HCT116 (cell line): ENCODE measurements at regions not wholly inside any gene's neighbourhood (a gene's known extent, or its start where the extent isn't known, plus 50 kb on each side); places are given as distances from the start of the nearest gene placed in this dataset.

Experiments used
- ATAC-seq: fragments of 200-7000 bp; cut with Tn5 transposase; 2 replicates; pipeline ENCODE4 v1.9.1; 2020; ENCODE audit warnings: mild to moderate bottlenecking, moderate library complexity
- BruUV-seq: library from RNA; stranded (reverse); fragments of 400-500 nt; replicated peaks from 2 replicates; lab custom pipeline; 2021; lab: Mats Ljungman, UMichigan
- CTCF ChIA-PET: fragments of 300-600 bp; sonication (Branson Sonifier 250); formaldehyde crosslinking; loops from one replicate; lab custom pipeline; 2021; ENCODE audit warnings: antibody characterized with exemption; lab: Charles Lee
- POLR2A ChIA-PET: fragments of 300-600, 350-600 bp; sonication (Branson Sonifier 250); formaldehyde crosslinking; loops from one replicate; lab custom pipeline; 2021; ENCODE audit warnings: antibody characterized with exemption; lab: Charles Lee
- RAD21 ChIA-PET, 2 experiments: fragments of 300-600 bp; sonication (Branson Sonifier 250); formaldehyde crosslinking; loops; one replicate each; lab custom pipeline; 2023; ENCODE audit warnings: low total read pairs in 2 of 2; ENCODE audit not compliant: uncharacterized antibody in 2 of 2, unreplicated experiment in 2 of 2, low non-redundant PET in 1 of 2; lab: Charles Lee
- DNase-seq: peaks from one replicate; pipeline ENCODE4 v3.0.0-alpha.2; 2010; ENCODE audit warnings: low read depth, low spot score
- H2AFZ ChIP-seq: fragments of 200-600 bp; shearing (Covaris generic), sonication (generic); 2 replicates; pipeline ENCODE4 v1.6.1; 2017; ENCODE audit warnings: low read depth, mixed run types, mixed read lengths, antibody characterized with exemption, low read length; ENCODE audit not compliant: poor library complexity, severe bottlenecking
- H3K27ac ChIP-seq: 2 replicates; pipeline ENCODE4 v1.5.1; 2012; ENCODE audit warnings: low read depth, low read length
- H3K27me3 ChIP-seq: fragments of 200-600 bp; sonication (generic); 2 replicates; pipeline ENCODE4 v1.6.1; 2016; ENCODE audit warnings: mixed run types, low read length, mixed read lengths; ENCODE audit not compliant: insufficient read depth
- H3K36me3 ChIP-seq, 2 experiments: fragments of 200-500 bp in 1 of 2; fragments of 200-600 bp in 1 of 2; sonication (Bioruptor generic) in 1 of 2; sonication (generic) in 1 of 2; 2 replicates each; pipeline versions ENCODE4 v1.5.1 to v1.6.1; 2014 to 2016; ENCODE audit warnings: low read length in 2 of 2, inconsistent platforms in 1 of 2, mixed read lengths in 1 of 2, mixed run types in 1 of 2; ENCODE audit not compliant: insufficient read depth in 2 of 2, control insufficient read depth in 1 of 2
- H3K4me1 ChIP-seq, 2 experiments: fragments of 200-600 bp in 1 of 2; sonication (generic) in 1 of 2; 2 replicates each; pipeline versions ENCODE4 v1.5.1 to v1.6.1; 2012 to 2017; ENCODE audit warnings: low read length in 2 of 2, inconsistent platforms in 1 of 2, mild to moderate bottlenecking in 1 of 2, mixed read lengths in 1 of 2, mixed run types in 1 of 2, moderate library complexity in 1 of 2; ENCODE audit not compliant: insufficient read depth in 2 of 2, control insufficient read depth in 1 of 2
- H3K4me2 ChIP-seq: fragments of 200-600 bp; sonication (generic); 2 replicates; pipeline ENCODE4 v1.6.1; 2017; ENCODE audit warnings: mixed run types, low read length, mixed read lengths
- H3K4me3 ChIP-seq, 2 experiments: fragments of 200-600 bp in 1 of 2; sonication (generic) in 1 of 2; replicated peaks in 1 of 2; 2 replicates each; pipeline ENCODE4 v1.5.1; 2011 to 2016; ENCODE audit warnings: low read length in 2 of 2, control low read depth in 1 of 2, low read depth in 1 of 2, mild to moderate bottlenecking in 1 of 2, mixed read lengths in 1 of 2, mixed run types in 1 of 2
- H3K79me2 ChIP-seq: fragments of 200-600 bp; sonication (generic); 2 replicates; pipeline ENCODE4 v1.6.1; 2017; ENCODE audit warnings: mild to moderate bottlenecking, mixed run types, low read length, moderate library complexity, mixed read lengths; ENCODE audit not compliant: insufficient read depth
- H3K9ac ChIP-seq: fragments of 200-600 bp; sonication (generic); 2 replicates; pipeline ENCODE4 v1.6.1; 2016; ENCODE audit warnings: low read length, mixed read lengths
- H3K9me2 ChIP-seq: fragments of 200-600 bp; sonication (generic), shearing (Covaris generic); 2 replicates; pipeline ENCODE4 v1.6.1; 2017; ENCODE audit warnings: mixed run types, mild to moderate bottlenecking, moderate library complexity; ENCODE audit not compliant: insufficient read depth
- H3K9me3 ChIP-seq, 2 experiments: fragments of 200-500 bp in 1 of 2; fragments of 200-600 bp in 1 of 2; sonication (Bioruptor generic) in 1 of 2; sonication (generic) in 1 of 2; 2 replicates each; pipeline ENCODE4 v1.6.1; 2014 to 2017; ENCODE audit warnings: low read length in 2 of 2, mixed read lengths in 2 of 2, inconsistent platforms in 1 of 2, low read depth in 1 of 2, mild to moderate bottlenecking in 1 of 2, mixed run types in 1 of 2, moderate library complexity in 1 of 2; ENCODE audit not compliant: control insufficient read depth in 1 of 2, insufficient read depth in 1 of 2
- H4K20me1 ChIP-seq: fragments of 200-600 bp; sonication (generic), shearing (Covaris generic); 2 replicates; pipeline ENCODE4 v1.6.1; 2017; ENCODE audit warnings: mixed run types, mild to moderate bottlenecking, moderate library complexity; ENCODE audit not compliant: insufficient read depth
- ATF3 ChIP-seq: IDR thresholded peaks from 2 replicates; pipeline ENCODE4 v1.6.1; 2012
- CEBPB ChIP-seq: IDR thresholded peaks from 2 replicates; pipeline ENCODE4 v1.6.1; 2012; ENCODE audit warnings: low read depth
- CTCF ChIP-seq, 3 experiments: fragments of 200-600 bp in 1 of 3; sonication (generic) in 1 of 3; IDR thresholded peaks in 2 of 3; conservative IDR thresholded peaks in 1 of 3; 2 replicates each; pipeline ENCODE4 v1.5.1; 2012 to 2017; ENCODE audit warnings: low read depth in 2 of 3, low read length in 2 of 3, antibody characterized with exemption in 1 of 3, borderline replicate concordance in 1 of 3, control low read depth in 1 of 3, mild to moderate bottlenecking in 1 of 3, mixed read lengths in 1 of 3, mixed run types in 1 of 3, moderate library complexity in 1 of 3; ENCODE audit not compliant: insufficient read depth in 1 of 3
- EGR1 ChIP-seq: IDR thresholded peaks from 2 replicates; pipeline ENCODE4 v1.6.1; 2012; ENCODE audit warnings: low read depth
- ELF1 ChIP-seq: IDR thresholded peaks from 2 replicates; pipeline ENCODE4 v1.6.1; 2012; ENCODE audit warnings: low read depth, borderline replicate concordance
- EZH2 ChIP-seq: fragments of 200-600 bp; sonication (generic); IDR thresholded peaks from 2 replicates; pipeline ENCODE4 v1.6.1; 2017; ENCODE audit warnings: antibody characterized with exemption, mixed run types
- EZH2phosphoT487 ChIP-seq: fragments of 200-600 bp; IDR thresholded peaks from 2 replicates; pipeline ENCODE4 v1.6.1; 2018; ENCODE audit warnings: antibody characterized with exemption, borderline replicate concordance
- FOSL1 ChIP-seq: IDR thresholded peaks from 2 replicates; pipeline ENCODE4 v1.6.1; 2012; ENCODE audit warnings: low read depth
- JUND ChIP-seq: IDR thresholded peaks from 2 replicates; pipeline ENCODE4 v1.6.1; 2012
- MAX ChIP-seq: IDR thresholded peaks from 2 replicates; pipeline ENCODE4 v1.6.1; 2012
- POLR2A ChIP-seq: IDR thresholded peaks from 2 replicates; pipeline ENCODE4 v1.7.0; 2011; ENCODE audit warnings: borderline replicate concordance; ENCODE audit not compliant: insufficient read depth, insufficient read length; ENCODE audit errors: extremely low read depth
- POLR2AphosphoS5 ChIP-seq: IDR thresholded peaks from 2 replicates; pipeline ENCODE4 v1.6.1; 2011; ENCODE audit warnings: mild to moderate bottlenecking, low read depth, low read length, moderate library complexity
- RAD21 ChIP-seq: IDR thresholded peaks from 2 replicates; pipeline ENCODE4 v1.6.1; 2012; ENCODE audit warnings: low read depth, mild to moderate bottlenecking
- SP1 ChIP-seq: IDR thresholded peaks from 2 replicates; pipeline ENCODE4 v1.6.1; 2012; ENCODE audit warnings: low read depth
- TCF7L2 ChIP-seq: IDR thresholded peaks from 2 replicates; pipeline ENCODE4 v1.7.0; 2011; ENCODE audit warnings: borderline replicate concordance, inconsistent platforms; ENCODE audit not compliant: insufficient read depth, insufficient read length; ENCODE audit errors: extremely low read depth
- ZFX ChIP-seq: fragments of 450-650 bp; IDR thresholded peaks from 2 replicates; pipeline ENCODE4 v1.6.1; 2017
- intact Hi-C: fragments of 100-400 bp; cut with micrococcal nuclease; formaldehyde crosslinking; loops from 2 replicates; pipeline ENCODE4 v1.10.0; 2022
- TF ChIP-seq, protein P1 (sequence below): IDR thresholded peaks from 2 replicates; pipeline ENCODE4 v1.6.1; 2012; ENCODE audit warnings: low read depth

DNA sequence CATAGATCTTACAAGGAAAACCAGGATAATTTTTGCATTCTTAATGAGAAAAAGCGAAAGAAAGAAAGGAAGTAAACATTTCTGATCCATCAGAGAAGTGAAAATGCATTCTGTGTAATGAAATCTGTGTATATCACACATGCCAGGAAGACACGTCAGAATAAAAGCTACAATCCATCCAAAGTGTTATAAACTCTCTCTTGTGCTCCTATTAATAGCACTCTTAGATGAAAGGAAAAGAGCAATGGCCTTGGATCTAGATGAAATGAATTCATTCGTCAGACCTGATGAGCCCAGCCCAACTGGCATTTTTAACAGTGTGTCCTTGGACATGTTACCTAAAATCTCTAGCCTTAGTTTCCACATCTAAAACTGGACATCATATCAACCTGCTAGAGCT is 885.5 kb downstream of the CDH11 start:
- no peak for TF ChIP-seq MAX
- TF ChIP-seq EGR1, result no peak
- TF ChIP-seq CEBPB, result no peak
- TF ChIP-seq TCF7L2, result no peak
- TF ChIP-seq, protein P1, sequence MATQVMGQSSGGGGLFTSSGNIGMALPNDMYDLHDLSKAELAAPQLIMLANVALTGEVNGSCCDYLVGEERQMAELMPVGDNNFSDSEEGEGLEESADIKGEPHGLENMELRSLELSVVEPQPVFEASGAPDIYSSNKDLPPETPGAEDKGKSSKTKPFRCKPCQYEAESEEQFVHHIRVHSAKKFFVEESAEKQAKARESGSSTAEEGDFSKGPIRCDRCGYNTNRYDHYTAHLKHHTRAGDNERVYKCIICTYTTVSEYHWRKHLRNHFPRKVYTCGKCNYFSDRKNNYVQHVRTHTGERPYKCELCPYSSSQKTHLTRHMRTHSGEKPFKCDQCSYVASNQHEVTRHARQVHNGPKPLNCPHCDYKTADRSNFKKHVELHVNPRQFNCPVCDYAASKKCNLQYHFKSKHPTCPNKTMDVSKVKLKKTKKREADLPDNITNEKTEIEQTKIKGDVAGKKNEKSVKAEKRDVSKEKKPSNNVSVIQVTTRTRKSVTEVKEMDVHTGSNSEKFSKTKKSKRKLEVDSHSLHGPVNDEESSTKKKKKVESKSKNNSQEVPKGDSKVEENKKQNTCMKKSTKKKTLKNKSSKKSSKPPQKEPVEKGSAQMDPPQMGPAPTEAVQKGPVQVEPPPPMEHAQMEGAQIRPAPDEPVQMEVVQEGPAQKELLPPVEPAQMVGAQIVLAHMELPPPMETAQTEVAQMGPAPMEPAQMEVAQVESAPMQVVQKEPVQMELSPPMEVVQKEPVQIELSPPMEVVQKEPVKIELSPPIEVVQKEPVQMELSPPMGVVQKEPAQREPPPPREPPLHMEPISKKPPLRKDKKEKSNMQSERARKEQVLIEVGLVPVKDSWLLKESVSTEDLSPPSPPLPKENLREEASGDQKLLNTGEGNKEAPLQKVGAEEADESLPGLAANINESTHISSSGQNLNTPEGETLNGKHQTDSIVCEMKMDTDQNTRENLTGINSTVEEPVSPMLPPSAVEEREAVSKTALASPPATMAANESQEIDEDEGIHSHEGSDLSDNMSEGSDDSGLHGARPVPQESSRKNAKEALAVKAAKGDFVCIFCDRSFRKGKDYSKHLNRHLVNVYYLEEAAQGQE, result no peak
- no peak for TF ChIP-seq POLR2AphosphoS5
- no peak for TF ChIP-seq JUND
- TF ChIP-seq CTCF (IDR thresholded peaks at IDR 0.05 in 2 of 3, conservative IDR thresholded peaks at IDR 0.05 in 1 of 3; ENCODE audit: borderline replicate concordance in 1 of 3, insufficient read depth in 1 of 3, low read depth in 2 of 3, low read length in 2 of 3), result no peak
- TF ChIP-seq FOSL1, result no peak
- TF ChIP-seq EZH2, result no peak
- no peak for TF ChIP-seq ELF1
- no peak for TF ChIP-seq POLR2A
- TF ChIP-seq ATF3, result no peak
- TF ChIP-seq EZH2phosphoT487, result no peak
- TF ChIP-seq RAD21, result no peak
- TF ChIP-seq ZFX, result no peak
- TF ChIP-seq SP1, result no peak
- Histone ChIP-seq H3K9me3 (peaks cover 5 to 15% of the 10 kb centered on the region in 2 experiments; a peak in 2 of 4 replicates), H4K20me1 (no peaks in the 10 kb centered on the region; the same call in 1 of the 2 replicates), H3K4me1 (no peaks in the 10 kb centered on the region), H3K4me3 (no peak overlapping the region), H3K9me2 (no peaks in the 10 kb centered on the region), H3K9ac (no peak overlapping the region), H2AFZ (no peak overlapping the region), H3K4me2 (no peak overlapping the region), H3K27me3 (no peaks in the 10 kb centered on the region), H3K36me3 (no peaks in the 10 kb centered on the region), H3K27ac (no peak overlapping the region), H3K79me2 (no peaks in the 10 kb centered on the region)
- ATAC-seq (no peak), DNase-seq (no peak)
- intact Hi-C loops, result no loop called here
- BruUV-seq, result no TSS peak
- ChIA-PET POLR2A (no interaction called here), CTCF (no interaction called here), RAD21 (no interaction called here)
